MM.1S (cell line): ENCODE measurements at regions not wholly inside any gene's neighbourhood (a gene's known extent, or its start where the extent isn't known, plus 50 kb on each side); places are given as distances from the start of the nearest gene placed in this dataset.

Source experiments
- DNase-seq: peaks from one replicate; pipeline ENCODE4 v3.0.0-alpha.2; 2015
- H2AFZ ChIP-seq: fragments of 300-600 bp; sonication (generic); 2 replicates; pipeline ENCODE4 v1.6.0; 2016; ENCODE audit warnings: antibody characterized with exemption, low read length
- H3F3A ChIP-seq: fragments of 300-600 bp; sonication (generic); 2 replicates; pipeline ENCODE4 v1.6.1; 2016; ENCODE audit warnings: mild to moderate bottlenecking, antibody characterized with exemption, low read length, moderate library complexity, mixed read lengths; ENCODE audit not compliant: insufficient read depth
- H3K27ac ChIP-seq: fragments of 300-600 bp; sonication (generic); 2 replicates; pipeline ENCODE4 v1.5.1; 2016; ENCODE audit warnings: mild to moderate bottlenecking, low read length
- H3K27me3 ChIP-seq: fragments of 300-600 bp; sonication (generic); replicated peaks from 2 replicates; pipeline ENCODE4 v1.6.0; 2016; ENCODE audit warnings: low read length; ENCODE audit not compliant: insufficient read depth
- H3K36me3 ChIP-seq: fragments of 300-600 bp; sonication (generic); replicated peaks from 2 replicates; pipeline ENCODE4 v1.6.1; 2016; ENCODE audit warnings: mild to moderate bottlenecking, low read length, mixed read lengths; ENCODE audit not compliant: insufficient read depth
- H3K4me1 ChIP-seq: fragments of 300-600 bp; sonication (generic); 2 replicates; pipeline ENCODE4 v1.6.1; 2016; ENCODE audit warnings: low read length, mixed read lengths
- H3K4me2 ChIP-seq: fragments of 300-600 bp; sonication (generic); 2 replicates; pipeline ENCODE4 v1.6.0; 2016; ENCODE audit warnings: low read depth, low read length
- H3K4me3 ChIP-seq: fragments of 300-600 bp; sonication (generic); 2 replicates; pipeline ENCODE4 v1.5.1; 2016; ENCODE audit warnings: low read length, mixed read lengths
- H3K79me2 ChIP-seq: fragments of 300-600 bp; sonication (generic); 2 replicates; pipeline ENCODE4 v1.6.1; 2016; ENCODE audit warnings: mixed run types, low read length, mixed read lengths
- H3K9ac ChIP-seq: fragments of 300-600 bp; sonication (generic); 2 replicates; pipeline ENCODE4 v1.6.1; 2016; ENCODE audit warnings: low read length, mixed read lengths
- H3K9me2 ChIP-seq: fragments of 300-600 bp; sonication (generic); replicated peaks from 2 replicates; pipeline ENCODE4 v1.6.1; 2016; ENCODE audit warnings: mild to moderate bottlenecking, low read length, mixed read lengths; ENCODE audit not compliant: insufficient read depth
- H3K9me3 ChIP-seq: fragments of 300-600 bp; sonication (generic); replicated peaks from 2 replicates; pipeline ENCODE4 v1.6.1; 2016; ENCODE audit warnings: mild to moderate bottlenecking, low read length, mixed read lengths; ENCODE audit not compliant: insufficient read depth
- H4K20me1 ChIP-seq: fragments of 300-600 bp; sonication (generic); 2 replicates; pipeline ENCODE4 v1.6.1; 2016; ENCODE audit warnings: mild to moderate bottlenecking, low read length, moderate library complexity, mixed read lengths; ENCODE audit not compliant: insufficient read depth
- CTCF ChIP-seq: fragments of 300-600 bp; sonication (generic); IDR thresholded peaks from 2 replicates; pipeline ENCODE4 v1.5.1; 2016; ENCODE audit warnings: antibody characterized with exemption, low read length, mixed read lengths
- EZH2 ChIP-seq: fragments of 300-600 bp; sonication (generic); optimal IDR thresholded peaks from 2 replicates; pipeline ENCODE3; 2017; ENCODE audit warnings: low read depth, mild to moderate bottlenecking, antibody characterized with exemption, low read length, mixed read lengths
- EZH2phosphoT487 ChIP-seq: fragments of 300-600 bp; sonication (generic); IDR thresholded peaks from 2 replicates; pipeline ENCODE4 v1.6.1; 2018; ENCODE audit warnings: antibody characterized with exemption, low read length

- Histone ChIP-seq H3K27ac (no peak overlapping the region), H3K36me3 (no peaks in the 10 kb centered on the region), H3K4me1 (no peaks in the 10 kb centered on the region), H3K4me3 (no peak overlapping the region), H3K9ac (no peak overlapping the region), H3K9me2 (no peaks in the 10 kb centered on the region), H3K79me2 (no peaks in the 10 kb centered on the region), H2AFZ (no peak overlapping the region), H3F3A (no peaks in the 10 kb centered on the region), H3K27me3 (no peaks in the 10 kb centered on the region), H3K9me3 (no peaks in the 10 kb centered on the region), H3K4me2 (no peak overlapping the region), H4K20me1 (no peaks in the 10 kb centered on the region)
- TF ChIP-seq CTCF (no peak), EZH2 (no peak), EZH2phosphoT487 (no peak)
- DNase-seq: no peak
These were observed 285.7 kb downstream of the EPHA4 start for GRCh38 chr2:221286406-221286805.

DNA sequence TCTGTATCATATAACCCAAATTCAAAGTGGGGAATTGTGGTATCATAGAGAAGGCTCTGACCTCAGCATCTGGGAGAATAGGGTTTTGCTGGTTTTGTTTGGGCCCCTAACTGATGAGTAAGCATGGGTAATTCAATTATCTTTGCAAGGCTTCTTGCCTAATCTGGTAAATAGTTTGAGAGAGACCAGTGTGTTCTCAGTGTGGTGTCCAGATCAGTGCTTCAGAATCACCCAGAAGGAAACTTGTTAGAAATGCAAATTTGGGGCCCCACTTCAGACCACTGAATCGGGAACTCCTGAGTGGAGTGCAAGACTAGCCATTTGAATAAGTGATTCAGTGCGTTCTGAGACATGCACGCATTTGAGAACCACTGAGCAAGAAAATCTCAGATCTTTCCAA lies 282.7 kb downstream of the EPHA4 start:
- Histone ChIP-seq H4K20me1 (no peaks in the 10 kb centered on the region), H3K27me3 (no peaks in the 10 kb centered on the region), H3K4me2 (no peak overlapping the region), H3K36me3 (no peaks in the 10 kb centered on the region), H3K9ac (no peak overlapping the region), H3K79me2 (no peaks in the 10 kb centered on the region), H3K9me2 (no peaks in the 10 kb centered on the region), H2AFZ (no peak overlapping the region), H3K4me1 (no peaks in the 10 kb centered on the region), H3K9me3 (no peaks in the 10 kb centered on the region), H3F3A (no peaks in the 10 kb centered on the region), H3K27ac (no peak overlapping the region), H3K4me3 (no peak overlapping the region)
- no peak for TF ChIP-seq CTCF
- no peak for DNase-seq

DNA sequence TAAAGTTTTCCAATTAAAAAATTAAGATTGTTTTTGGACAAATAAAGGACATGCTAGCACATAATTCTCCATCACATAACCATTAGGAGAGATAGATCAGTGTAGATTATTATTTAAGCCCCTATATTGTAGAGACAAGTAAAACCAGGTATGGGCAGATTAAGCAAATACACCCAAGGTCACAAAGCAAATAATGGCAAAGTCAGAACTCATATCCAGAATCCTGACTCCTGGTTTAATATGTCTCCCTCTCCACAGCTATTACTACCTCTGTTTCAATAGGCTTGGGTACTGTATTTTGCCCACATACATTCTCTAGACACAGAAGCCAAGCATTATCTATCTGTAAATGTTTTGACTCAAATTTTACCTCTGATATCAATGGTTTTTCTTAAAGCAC lies 282.3 kb downstream of the EPHA4 start:
- H3K4me1 ChIP-seq: no peaks in the 10 kb centered on the region
- no peaks in the 10 kb centered on the region for H4K20me1 ChIP-seq
- no peaks in the 10 kb centered on the region for H3K36me3 ChIP-seq
- no peaks in the 10 kb centered on the region for H3K9me2 ChIP-seq
- no peak overlapping the region for H2AFZ ChIP-seq
- H3K9ac ChIP-seq: no peak overlapping the region
- H3K9me3 ChIP-seq: no peaks in the 10 kb centered on the region
- DNase-seq: no peak
- no peaks in the 10 kb centered on the region for H3K79me2 ChIP-seq
- no peak overlapping the region for H3K4me3 ChIP-seq
- H3K27ac ChIP-seq: no peak overlapping the region
- no peaks in the 10 kb centered on the region for H3F3A ChIP-seq
- H3K4me2 ChIP-seq: no peak overlapping the region
- H3K27me3 ChIP-seq: no peaks in the 10 kb centered on the region
- TF ChIP-seq EZH2: no peak
- no peak for TF ChIP-seq CTCF
- TF ChIP-seq EZH2phosphoT487: no peak
